HepG2 (cell line): ENCODE measurements at regions not wholly inside any gene's neighbourhood (a gene's known extent, or its start where the extent isn't known, plus 50 kb on each side); places are given as distances from the start of the nearest gene placed in this dataset.

Source experiments
- ATAC-seq: fragments of 200-7000 bp; cut with Tn5 transposase; 3 replicates; pipeline ENCODE4 v1.9.1; 2020; ENCODE audit warnings: mild to moderate bottlenecking, moderate library complexity
- BruUV-seq: library from RNA; stranded (reverse); fragments of 400-500 nt; replicated peaks from 2 replicates; lab custom pipeline; 2021; lab: Mats Ljungman, UMichigan
- CTCF ChIA-PET: fragments of 300-600 bp; formaldehyde crosslinking; extraction: SDS; loops from one replicate; lab custom pipeline; 2021; ENCODE audit warnings: low total read pairs, inconsistent platforms, low intra/inter-chr PET ratio; lab: Yijun Ruan, JAX
- POLR2A ChIA-PET: fragments of 350-600 bp; sonication (Branson Sonifier 250); formaldehyde crosslinking; loops from one replicate; lab custom pipeline; 2020; ENCODE audit warnings: antibody characterized with exemption, inconsistent platforms; lab: Yijun Ruan, JAX
- DNase-seq: peaks from one replicate; pipeline ENCODE4 v3.0.0-alpha.2; 2015; ENCODE audit warnings: low spot score
- FAIRE-seq: peaks from 3 replicates; lab custom pipeline; 2011; peaks lifted over from hg19 to GRCh38; lab: Jason Lieb, UNC
- H2AFZ ChIP-seq: one replicate; pipeline ENCODE4 v1.6.1; 2011; ENCODE audit warnings: low read length, inconsistent platforms
- H3K27ac ChIP-seq: fragments of 300-600 bp; 3 replicates; pipeline ENCODE4 v1.8.0; 2011; ENCODE audit warnings: mixed run types, mild to moderate bottlenecking, mixed read lengths, low read length, inconsistent platforms; ENCODE audit not compliant: insufficient read depth; ENCODE audit errors: extremely low read length
- H3K27me3 ChIP-seq, 2 experiments: fragments of 200-600 bp in 1 of 2; 2 replicates in 1 of 2; 3 replicates in 1 of 2; pipeline versions ENCODE4 v1.6.0 to v1.8.0; 2011; ENCODE audit warnings: low read length in 2 of 2, mild to moderate bottlenecking in 2 of 2, moderate library complexity in 2 of 2, inconsistent platforms in 1 of 2; ENCODE audit not compliant: insufficient read depth in 2 of 2, control insufficient read depth in 1 of 2
- H3K36me3 ChIP-seq, 2 experiments: fragments of 200-600 bp in 1 of 2; replicated peaks in 1 of 2; 2 replicates in 1 of 2; 3 replicates in 1 of 2; pipeline versions ENCODE4 v1.5.1 to v1.8.0; 2011; ENCODE audit warnings: low read length in 2 of 2, inconsistent platforms in 1 of 2; ENCODE audit not compliant: insufficient read depth in 2 of 2, control insufficient read depth in 1 of 2
- H3K4me1 ChIP-seq: 2 replicates; pipeline ENCODE4 v1.5.1; 2012; ENCODE audit warnings: low read length, inconsistent platforms; ENCODE audit not compliant: insufficient read depth
- H3K4me2 ChIP-seq: 2 replicates; pipeline ENCODE4 v1.6.0; 2011; ENCODE audit warnings: low read depth, low read length, inconsistent platforms
- H3K4me3 ChIP-seq, 3 experiments: fragments of 200-600 bp in 1 of 3; sonication (generic), shearing (Covaris generic) in 1 of 3; replicated peaks in 1 of 3; 2 replicates each; pipeline ENCODE4 v1.5.1; 2011 to 2016; ENCODE audit warnings: low read length in 3 of 3, inconsistent platforms in 2 of 3, low read depth in 2 of 3, mild to moderate bottlenecking in 2 of 3, control low read depth in 1 of 3, mixed read lengths in 1 of 3; ENCODE audit not compliant: insufficient read depth in 1 of 3
- H3K79me2 ChIP-seq: one replicate; pipeline ENCODE4 v1.6.1; 2011; ENCODE audit warnings: low read length, inconsistent platforms; ENCODE audit not compliant: insufficient read depth
- H3K9ac ChIP-seq: 2 replicates; pipeline ENCODE4 v1.6.0; 2011; ENCODE audit warnings: mild to moderate bottlenecking, low read depth, low read length, inconsistent platforms; ENCODE audit not compliant: insufficient read depth
- H3K9me3 ChIP-seq: 2 replicates; pipeline ENCODE4 v1.5.1; 2012; ENCODE audit warnings: mild to moderate bottlenecking, low read length
- H4K20me1 ChIP-seq: 2 replicates; pipeline ENCODE4 v1.6.0; 2011; ENCODE audit warnings: inconsistent platforms, mild to moderate bottlenecking, low read length, moderate library complexity; ENCODE audit not compliant: insufficient read depth
- FLYWCH1 ChIP-seq: sonication (generic); formaldehyde crosslinking; IDR thresholded peaks from 2 replicates; pipeline ENCODE4 v1.8.1; 2023; ENCODE audit warnings: mild to moderate bottlenecking, missing genetic modification reagents
- HNRNPLL ChIP-seq: fragments of 200-400 bp; formaldehyde crosslinking; IDR thresholded peaks from 2 replicates; pipeline ENCODE4 v1.6.1; 2017; ENCODE audit warnings: mild to moderate bottlenecking, low read depth, low read length; ENCODE audit not compliant: poor library complexity, severe bottlenecking
- NFE2L1 ChIP-seq: sonication (generic); formaldehyde crosslinking; IDR thresholded peaks from 2 replicates; pipeline ENCODE4 v1.4.0; 2020; ENCODE audit warnings: missing genetic modification reagents, mild to moderate bottlenecking, borderline replicate concordance
- PCBP1 ChIP-seq: fragments of 200-400 bp; formaldehyde crosslinking; IDR thresholded peaks from 2 replicates; pipeline ENCODE4 v1.6.1; 2017; ENCODE audit warnings: mild to moderate bottlenecking, low read depth, low read length, borderline replicate concordance
- ZHX2 ChIP-seq, 2 experiments: sonication (generic) in 1 of 2; formaldehyde crosslinking in 1 of 2; IDR thresholded peaks; 2 replicates each; pipeline versions ENCODE4 v1.6.1 to v1.9.0; 2014 to 2022; ENCODE audit warnings: antibody characterized with exemption in 1 of 2, borderline replicate concordance in 1 of 2, inconsistent platforms in 1 of 2, low read depth in 1 of 2, missing genetic modification reagents in 1 of 2
- ZNF619 ChIP-seq: sonication (generic); formaldehyde crosslinking; IDR thresholded peaks from 2 replicates; pipeline ENCODE4 v1.4.0; 2020; ENCODE audit warnings: mild to moderate bottlenecking, missing genetic modification reagents
- ZSCAN22 ChIP-seq: sonication (generic); formaldehyde crosslinking; IDR thresholded peaks from 2 replicates; pipeline ENCODE4 v1.4.0; 2020; ENCODE audit warnings: mild to moderate bottlenecking, missing genetic modification reagents
- ZUFSP ChIP-seq: sonication (generic); formaldehyde crosslinking; IDR thresholded peaks from 2 replicates; pipeline ENCODE4 v1.9.0; 2021; ENCODE audit warnings: missing genetic modification reagents, mild to moderate bottlenecking, borderline replicate concordance
- WGBS: methylation state at CpG from one replicate; pipeline ENCODE4 v1.1.6; 2017; ENCODE audit warnings: low lambda C conversion rate; 5-methylcytosine and 5-hydroxymethylcytosine counted together
- in situ Hi-C: cut with HindIII; loops from 2 replicates; pipeline ENCODE4 v1.10.0; 2017; ENCODE audit warnings: low pct_unique_long_range_greater_than_20kb; ENCODE audit not compliant: extremely low pct_ligation_motif_present
- intact Hi-C: fragments of 100-400 bp; cut with micrococcal nuclease; formaldehyde crosslinking; loops from one replicate; pipeline ENCODE4 v1.10.0; 2022; ENCODE audit not compliant: unreplicated experiment
- TF ChIP-seq, protein P1 (sequence below): sonication (generic); formaldehyde crosslinking; IDR thresholded peaks from 2 replicates; pipeline ENCODE4 v1.8.0; 2022; ENCODE audit warnings: mild to moderate bottlenecking, missing genetic modification reagents, moderate library complexity

DNA sequence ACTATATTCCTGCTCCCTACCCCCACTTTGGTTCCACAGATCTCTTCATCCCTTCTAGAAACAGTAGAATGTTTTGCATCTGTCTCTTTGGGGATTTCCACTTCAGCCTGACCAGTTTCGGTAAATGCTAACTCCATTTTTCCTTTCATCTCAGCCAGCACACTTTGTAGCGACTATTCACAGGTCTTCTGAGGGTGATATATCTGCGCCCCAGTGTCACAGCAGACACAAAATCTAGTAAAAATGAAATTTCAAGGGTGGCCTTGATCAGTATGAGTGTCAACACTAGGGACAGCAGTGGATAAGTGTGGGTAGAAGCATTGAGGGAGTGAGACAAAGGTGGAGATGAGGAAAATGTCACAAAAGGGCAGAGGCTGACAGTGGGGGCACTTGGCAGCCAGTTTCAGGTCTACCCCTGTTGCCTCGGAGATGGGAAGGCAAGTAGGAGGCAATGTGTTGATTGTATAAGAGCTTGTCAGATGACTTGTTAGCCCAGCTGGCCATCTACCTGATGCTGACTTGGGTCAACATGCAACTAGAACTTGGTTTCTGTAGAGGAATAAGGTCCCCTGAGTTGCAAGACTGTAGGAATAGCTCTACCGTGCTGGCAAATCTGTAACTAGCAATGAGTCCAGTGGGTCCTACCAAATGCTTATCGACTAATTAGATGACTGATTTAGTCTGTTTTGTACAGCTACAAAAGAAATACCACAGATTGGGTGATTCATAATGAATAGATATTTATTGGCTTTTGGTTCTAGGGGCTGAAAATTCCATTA is 60.7 kb downstream of the CXCR4 start:
- in situ Hi-C loops = no loop called here
- no peak for ATAC-seq
- Histone ChIP-seq H3K4me3 (no peak overlapping the region), H4K20me1 (no peaks in the 10 kb centered on the region), H3K27ac (no peak overlapping the region), H3K27me3 (no peaks in the 10 kb centered on the region), H3K4me1 (no peaks in the 10 kb centered on the region), H3K4me2 (no peak overlapping the region), H3K36me3 (no peaks in the 10 kb centered on the region), H3K9me3 (no peaks in the 10 kb centered on the region), H3K79me2 (no peaks in the 10 kb centered on the region), H3K9ac (no peak overlapping the region), H2AFZ (no peak overlapping the region)
- TF ChIP-seq ZUFSP (CRISPR knock-in tag) (no peak), HNRNPLL (no peak), NFE2L1 (CRISPR knock-in tag) (no peak), ZSCAN22 (no peak), PCBP1 (no peak), ZNF619 (CRISPR knock-in tag) (no peak), FLYWCH1 (CRISPR knock-in tag) (no peak), ZHX2 (IDR thresholded peaks at IDR 0.05; ENCODE audit: low read depth) (no peak), ZHX2 (CRISPR knock-in tag; IDR thresholded peaks at IDR 0.05; ENCODE audit: borderline replicate concordance) (no peak)
- TF ChIP-seq, protein P1, sequence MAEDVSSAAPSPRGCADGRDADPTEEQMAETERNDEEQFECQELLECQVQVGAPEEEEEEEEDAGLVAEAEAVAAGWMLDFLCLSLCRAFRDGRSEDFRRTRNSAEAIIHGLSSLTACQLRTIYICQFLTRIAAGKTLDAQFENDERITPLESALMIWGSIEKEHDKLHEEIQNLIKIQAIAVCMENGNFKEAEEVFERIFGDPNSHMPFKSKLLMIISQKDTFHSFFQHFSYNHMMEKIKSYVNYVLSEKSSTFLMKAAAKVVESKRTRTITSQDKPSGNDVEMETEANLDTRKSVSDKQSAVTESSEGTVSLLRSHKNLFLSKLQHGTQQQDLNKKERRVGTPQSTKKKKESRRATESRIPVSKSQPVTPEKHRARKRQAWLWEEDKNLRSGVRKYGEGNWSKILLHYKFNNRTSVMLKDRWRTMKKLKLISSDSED = no peak
- intact Hi-C loops = no loop called here
- CTCF ChIA-PET = no interaction called here
- no peak for DNase-seq
- POLR2A ChIA-PET = no interaction called here
- FAIRE-seq = no peak
- no TSS peak for BruUV-seq
- 56% methylated on average over 6 of the region's 6 CpGs for WGBS
